ENCODE measurements at regions not wholly inside any gene's neighbourhood (a gene's known extent, or its start where the extent isn't known, plus 50 kb on each side); places are given as distances from the start of the nearest gene placed in this dataset.

- intact Hi-C loops (cut with DNase I) = no loop called here
- Histone ChIP-seq H3K27me3 (ENCODE audit: control insufficient read depth, insufficient read depth, low read length) (no peaks in the 10 kb centered on the region), H3K36me3 (ENCODE audit: control insufficient read depth in 2 of 3, insufficient read depth in 3 of 3, low read length in 3 of 3) (no peaks in the 10 kb centered on the region), H3K27ac (ENCODE audit: low read depth in 2 of 2, low read length in 2 of 2) (no peak overlapping the region), H3K9me3 (ENCODE audit: control insufficient read depth in 2 of 3, insufficient read depth in 1 of 3, low read length in 3 of 3) (no peaks in the 10 kb centered on the region), H3K9ac (ENCODE audit: low read length in 3 of 3) (no peak overlapping the region), H3K4me1 (ENCODE audit: control insufficient read depth in 2 of 3, insufficient read depth in 2 of 3, low read depth in 1 of 3, low read length in 3 of 3) (no peaks in the 10 kb centered on the region), H3K4me3 (ENCODE audit: low read length in 3 of 3) (no peak overlapping the region)
- no peak for FAIRE-seq
- DNase-seq = no peak
- TF ChIP-seq CTCF (IDR thresholded peaks at IDR 0.05; ENCODE audit: borderline replicate concordance, extremely low read depth, insufficient read depth) = no peak
These were observed 147.5 kb upstream of the RBFOX1 start for GRCh38 chr16:7185165-7185564.

GRCh38 chr16:7183768-7184167 lies 148.9 kb upstream of the RBFOX1 start:
- Histone ChIP-seq H3K4me1 (ENCODE audit: control insufficient read depth in 2 of 3, insufficient read depth in 2 of 3, low read depth in 1 of 3, low read length in 3 of 3) (no peaks in the 10 kb centered on the region), H3K9me3 (ENCODE audit: control insufficient read depth in 2 of 3, insufficient read depth in 1 of 3, low read length in 3 of 3) (no peaks in the 10 kb centered on the region), H3K27me3 (ENCODE audit: control insufficient read depth, insufficient read depth, low read length) (no peaks in the 10 kb centered on the region), H3K9ac (ENCODE audit: low read length in 3 of 3) (no peak overlapping the region), H3K27ac (ENCODE audit: low read depth in 2 of 2, low read length in 2 of 2) (no peak overlapping the region), H3K36me3 (ENCODE audit: control insufficient read depth in 2 of 3, insufficient read depth in 3 of 3, low read length in 3 of 3) (no peaks in the 10 kb centered on the region), H3K4me3 (ENCODE audit: low read length in 3 of 3) (no peak overlapping the region)
- no peak for TF ChIP-seq CTCF (IDR thresholded peaks at IDR 0.05; ENCODE audit: borderline replicate concordance, extremely low read depth, insufficient read depth)
- DNase-seq = no peak
- no peak for FAIRE-seq
- intact Hi-C loops (cut with DNase I) = no loop called here

GRCh38 chr16:7182510-7183109 lies 150.0 kb upstream of the RBFOX1 start:
- intact Hi-C loops (cut with DNase I) = no loop called here
- Histone ChIP-seq H3K4me1 (ENCODE audit: control insufficient read depth in 2 of 3, insufficient read depth in 2 of 3, low read depth in 1 of 3, low read length in 3 of 3) (no peaks in the 10 kb centered on the region), H3K4me3 (ENCODE audit: low read length in 3 of 3) (no peak overlapping the region), H3K9me3 (ENCODE audit: control insufficient read depth in 2 of 3, insufficient read depth in 1 of 3, low read length in 3 of 3) (peaks cover 0 to 4% (median 0%) of the 10 kb centered on the region in 3 donors), H3K27ac (ENCODE audit: low read depth in 2 of 2, low read length in 2 of 2) (no peak overlapping the region), H3K27me3 (ENCODE audit: control insufficient read depth, insufficient read depth, low read length) (no peaks in the 10 kb centered on the region), H3K9ac (ENCODE audit: low read length in 3 of 3) (no peak overlapping the region), H3K36me3 (ENCODE audit: control insufficient read depth in 2 of 3, insufficient read depth in 3 of 3, low read length in 3 of 3) (no peaks in the 10 kb centered on the region)
- no peak for TF ChIP-seq CTCF (IDR thresholded peaks at IDR 0.05; ENCODE audit: borderline replicate concordance, extremely low read depth, insufficient read depth)
- no peak for FAIRE-seq
- peak in 3 of 5 donors; percentile 13 to 63 (median 60) for DNase-seq

- FAIRE-seq (no peak), DNase-seq (no peak)
- no peak for TF ChIP-seq CTCF (IDR thresholded peaks at IDR 0.05; ENCODE audit: borderline replicate concordance, extremely low read depth, insufficient read depth)
- Histone ChIP-seq H3K4me3 (ENCODE audit: low read length in 3 of 3) (no peak overlapping the region), H3K9ac (ENCODE audit: low read length in 3 of 3) (no peak overlapping the region), H3K27me3 (ENCODE audit: control insufficient read depth, insufficient read depth, low read length) (no peaks in the 10 kb centered on the region), H3K36me3 (ENCODE audit: control insufficient read depth in 2 of 3, insufficient read depth in 3 of 3, low read length in 3 of 3) (no peaks in the 10 kb centered on the region), H3K27ac (ENCODE audit: low read depth in 2 of 2, low read length in 2 of 2) (no peak overlapping the region), H3K9me3 (ENCODE audit: control insufficient read depth in 2 of 3, insufficient read depth in 1 of 3, low read length in 3 of 3) (peaks cover 0 to 8% (median 3%) of the 10 kb centered on the region in 3 donors), H3K4me1 (ENCODE audit: control insufficient read depth in 2 of 3, insufficient read depth in 2 of 3, low read depth in 1 of 3, low read length in 3 of 3) (no peaks in the 10 kb centered on the region)
- intact Hi-C loops (cut with DNase I) = no loop called here
These were observed 154.8 kb upstream of the RBFOX1 start for GRCh38 chr16:7177875-7178274.
